Vagina (tissue), 2 donors: ENCODE measurements at regions not wholly inside any gene's neighbourhood (a gene's known extent, or its start where the extent isn't known, plus 50 kb on each side); places are given as distances from the start of the nearest gene placed in this dataset.

ENCODE experiments used
- DNase-seq, 2 donors: peaks; one replicate each; pipeline ENCODE4 v3.0.0-alpha.2; 2017; ENCODE audit errors: extremely low spot score in 2 of 2
- H3K27ac ChIP-seq: fragments of 200-600 bp; sonication (generic); one replicate; pipeline ENCODE4 v1.5.1; 2019
- H3K27me3 ChIP-seq: fragments of 200-600 bp; sonication (generic); one replicate; pipeline ENCODE4 v1.5.1; 2019
- H3K36me3 ChIP-seq, 2 donors: fragments of 200-600 bp; sonication (generic); one replicate each; pipeline ENCODE4 v1.5.1; 2017 to 2019
- H3K4me1 ChIP-seq: fragments of 200-600 bp; sonication (generic); one replicate; pipeline ENCODE4 v1.5.1; 2019
- H3K4me3 ChIP-seq, 2 donors: fragments of 200-600 bp; sonication (generic); 1 replicate in 1 of 2; 2 replicates in 1 of 2; pipeline ENCODE4 v1.5.1; 2016 to 2019
- H3K9me3 ChIP-seq: fragments of 200-600 bp; sonication (generic); one replicate; pipeline ENCODE4 v1.5.1; 2019
- CTCF ChIP-seq, 3 experiments: fragments of 450-650 bp in 2 of 3; fragments of 200-600 bp in 1 of 3; sonication (generic) in 1 of 3; IDR thresholded peaks; one replicate each; pipeline ENCODE4 v1.5.1; 2017 to 2019; ENCODE audit warnings: antibody characterized with exemption in 3 of 3, mild to moderate bottlenecking in 2 of 3, moderate library complexity in 2 of 3
- POLR2A ChIP-seq, 2 donors: fragments of 450-650 bp; IDR thresholded peaks; one replicate each; pipeline ENCODE4 v1.6.1; 2017; ENCODE audit warnings: antibody characterized with exemption in 2 of 2, mild to moderate bottlenecking in 2 of 2, moderate library complexity in 2 of 2
- POLR2AphosphoS5 ChIP-seq, 2 donors: sonication (generic); formaldehyde crosslinking; IDR thresholded peaks; one replicate each; pipeline ENCODE4 v1.9.0; 2017; ENCODE audit warnings: antibody characterized with exemption in 2 of 2, mild to moderate bottlenecking in 2 of 2, low read depth in 1 of 2; ENCODE audit not compliant: insufficient read depth in 1 of 2
- intact Hi-C: fragments of 100-400 bp; cut with DNase I; formaldehyde crosslinking; loops from one replicate; pipeline ENCODE4 v1.15.1; 2023

GRCh38 chr5:74152136-74152535 lies 488.4 kb downstream of the ENC1 start:
- Histone ChIP-seq H3K27me3 (no peaks in the 10 kb centered on the region), H3K4me3 (no peak overlapping the region), H3K9me3 (no peaks in the 10 kb centered on the region), H3K36me3 (no peaks in the 10 kb centered on the region), H3K4me1 (no peaks in the 10 kb centered on the region), H3K27ac (no peak overlapping the region)
- TF ChIP-seq CTCF (IDR thresholded peaks at IDR 0.05) (no peak), POLR2AphosphoS5 (IDR thresholded peaks at IDR 0.05; ENCODE audit: insufficient read depth in 1 of 2, low read depth in 1 of 2) (no peak), POLR2A (IDR thresholded peaks at IDR 0.05) (no peak)
- DNase-seq = no peak
- intact Hi-C loops = no loop called here

DNA sequence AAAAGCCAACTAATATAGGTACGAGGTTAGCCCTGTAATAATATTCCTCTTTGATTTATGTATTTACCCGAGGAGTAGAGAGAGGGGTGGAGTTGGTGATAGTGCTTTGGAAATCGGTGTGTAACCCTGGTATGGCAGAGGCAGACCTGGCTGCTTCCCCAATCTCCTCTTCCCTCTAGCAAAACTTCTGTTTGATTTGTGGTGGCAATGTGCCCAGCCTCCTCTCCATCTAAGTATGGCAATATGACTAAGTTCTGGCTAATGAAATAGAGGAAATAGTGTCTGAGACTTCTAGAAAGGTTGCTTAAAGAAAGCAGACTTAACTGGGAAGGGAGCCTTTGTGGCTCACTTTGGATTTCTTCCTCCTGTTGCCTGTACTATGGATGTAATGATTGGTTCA lies 491.1 kb downstream of the ENC1 start:
- Histone ChIP-seq H3K4me3 (no peak overlapping the region), H3K36me3 (no peaks in the 10 kb centered on the region), H3K27me3 (no peaks in the 10 kb centered on the region), H3K27ac (no peak overlapping the region), H3K9me3 (no peaks in the 10 kb centered on the region), H3K4me1 (no peaks in the 10 kb centered on the region)
- DNase-seq = no peak
- intact Hi-C loops = no loop called here
- TF ChIP-seq POLR2A (IDR thresholded peaks at IDR 0.05) = no peak
- peak in 1 of 2 donors; percentile 50 for TF ChIP-seq POLR2AphosphoS5 (IDR thresholded peaks at IDR 0.05; ENCODE audit: insufficient read depth in 1 of 2, low read depth in 1 of 2)

DNA sequence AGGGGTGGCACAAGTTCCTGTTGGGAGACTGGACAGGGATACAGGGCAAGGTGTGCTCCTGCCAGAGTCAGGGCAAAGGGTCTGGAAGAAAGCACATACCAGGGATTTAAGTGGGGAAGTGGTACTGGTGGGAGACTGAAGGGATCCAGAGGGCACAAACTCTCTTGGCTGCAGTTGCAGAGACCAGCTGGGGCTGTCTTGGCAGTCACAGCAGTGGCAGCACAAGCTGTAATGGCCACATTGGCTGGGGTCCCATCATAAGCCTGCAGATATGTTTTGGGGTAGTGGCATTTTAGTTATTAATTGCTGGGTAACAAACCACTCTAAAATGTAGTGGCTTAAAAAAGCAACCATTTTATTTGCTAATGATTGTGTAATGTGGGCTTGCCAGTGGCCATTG lies 492.2 kb downstream of the ENC1 start:
- Histone ChIP-seq H3K27ac (no peak overlapping the region), H3K27me3 (no peaks in the 10 kb centered on the region), H3K4me3 (no peak overlapping the region), H3K9me3 (no peaks in the 10 kb centered on the region), H3K4me1 (no peaks in the 10 kb centered on the region), H3K36me3 (no peaks in the 10 kb centered on the region)
- TF ChIP-seq POLR2A (IDR thresholded peaks at IDR 0.05) (no peak), POLR2AphosphoS5 (IDR thresholded peaks at IDR 0.05; ENCODE audit: insufficient read depth in 1 of 2, low read depth in 1 of 2) (no peak), CTCF (IDR thresholded peaks at IDR 0.05) (no peak)
- DNase-seq = no peak
- intact Hi-C loops = no loop called here

DNA sequence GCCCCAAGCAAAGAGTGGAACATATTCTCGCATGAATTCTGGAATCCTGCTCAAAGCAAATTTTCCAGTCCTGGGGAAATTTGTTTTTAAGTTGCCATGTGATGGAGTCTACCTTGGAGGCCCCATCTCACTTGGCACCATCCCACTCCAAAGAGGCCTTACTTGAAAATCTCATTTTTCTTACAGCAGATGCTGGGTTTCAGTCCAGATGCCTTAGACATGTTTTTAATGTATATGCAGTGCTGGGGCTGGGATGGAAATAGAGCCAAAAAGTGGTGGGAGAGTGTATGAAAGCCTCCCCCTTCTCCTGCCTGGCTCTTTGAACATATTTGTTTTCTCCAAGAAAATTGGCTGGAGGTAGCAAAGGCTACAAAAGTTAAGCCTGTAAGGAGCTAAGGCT lies 493.7 kb downstream of the ENC1 start:
- H3K4me1 ChIP-seq = no peaks in the 10 kb centered on the region
- H3K27me3 ChIP-seq = no peaks in the 10 kb centered on the region
- H3K27ac ChIP-seq = no peak overlapping the region
- H3K9me3 ChIP-seq = no peaks in the 10 kb centered on the region
- DNase-seq = no peak
- no peak overlapping the region for H3K4me3 ChIP-seq
- intact Hi-C loops = no loop called here
- no peaks in the 10 kb centered on the region for H3K36me3 ChIP-seq
- no peak for TF ChIP-seq POLR2AphosphoS5 (IDR thresholded peaks at IDR 0.05; ENCODE audit: insufficient read depth in 1 of 2, low read depth in 1 of 2)
- no peak for TF ChIP-seq POLR2A (IDR thresholded peaks at IDR 0.05)
- TF ChIP-seq CTCF (IDR thresholded peaks at IDR 0.05) = no peak

GRCh38 chr5:74145951-74146350 lies 494.6 kb downstream of the ENC1 start:
- H3K4me3 ChIP-seq = no peak overlapping the region
- no peak overlapping the region for H3K27ac ChIP-seq
- no peaks in the 10 kb centered on the region for H3K27me3 ChIP-seq
- H3K36me3 ChIP-seq = no peaks in the 10 kb centered on the region
- H3K4me1 ChIP-seq = no peaks in the 10 kb centered on the region
- no peak for DNase-seq
- TF ChIP-seq CTCF (IDR thresholded peaks at IDR 0.05) (no peak), POLR2A (IDR thresholded peaks at IDR 0.05) (no peak), POLR2AphosphoS5 (IDR thresholded peaks at IDR 0.05; ENCODE audit: insufficient read depth in 1 of 2, low read depth in 1 of 2) (no peak)
- no peaks in the 10 kb centered on the region for H3K9me3 ChIP-seq
- intact Hi-C loops = no loop called here
